Ovary (tissue), 3 donors: ENCODE measurements at regions not wholly inside any gene's neighbourhood (a gene's known extent, or its start where the extent isn't known, plus 50 kb on each side); places are given as distances from the start of the nearest gene placed in this dataset.

Experiments used
- EP300 ChIP-seq: sonication (generic); formaldehyde crosslinking; IDR thresholded peaks from one replicate; pipeline ENCODE4 v1.6.1; 2017; ENCODE audit warnings: antibody characterized with exemption
- TF ChIP-seq, protein P1 (sequence below), 3 donors: fragments of 450-650 bp in 2 of 3; fragments of 200-600 bp in 1 of 3; IDR thresholded peaks; one replicate each; pipeline versions ENCODE4 v1.5.1 to v1.8.0; 2016 to 2022; ENCODE audit warnings: antibody characterized with exemption in 3 of 3, mild to moderate bottlenecking in 1 of 3
- donor health status: DM: no; HTN: no; CAD: no.

DNA sequence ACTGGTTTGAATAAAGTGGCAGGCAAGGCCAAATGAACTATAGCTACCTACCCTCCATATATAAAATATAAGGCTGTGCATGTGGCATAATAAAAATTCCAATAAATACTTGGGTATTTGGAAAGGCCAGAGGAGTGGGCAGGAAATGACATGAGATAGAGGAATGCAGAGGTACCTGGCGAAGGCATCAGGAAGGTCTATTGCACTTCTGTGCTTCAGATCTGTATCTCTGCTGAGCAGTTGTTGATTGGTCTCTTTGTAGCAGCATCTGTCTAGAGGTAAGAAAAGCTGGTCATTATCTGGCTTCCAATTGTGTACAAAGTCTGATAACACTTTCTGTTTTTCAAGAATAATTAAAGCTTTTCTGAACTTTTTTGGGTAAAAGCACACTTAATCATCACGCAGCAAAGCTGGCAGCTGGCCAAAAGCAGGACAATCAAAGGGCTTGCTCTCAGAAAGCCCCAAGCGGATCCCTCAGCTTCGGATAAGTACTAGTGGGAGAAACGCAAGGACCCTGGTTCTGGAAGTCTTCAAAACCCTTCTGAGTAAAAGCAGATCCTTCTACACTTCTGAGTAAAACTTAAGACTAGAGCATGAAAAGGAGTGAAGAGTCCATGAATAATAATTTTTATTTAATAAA, 120.1 kb upstream of the TCF21 start:
- TF ChIP-seq, protein P1, sequence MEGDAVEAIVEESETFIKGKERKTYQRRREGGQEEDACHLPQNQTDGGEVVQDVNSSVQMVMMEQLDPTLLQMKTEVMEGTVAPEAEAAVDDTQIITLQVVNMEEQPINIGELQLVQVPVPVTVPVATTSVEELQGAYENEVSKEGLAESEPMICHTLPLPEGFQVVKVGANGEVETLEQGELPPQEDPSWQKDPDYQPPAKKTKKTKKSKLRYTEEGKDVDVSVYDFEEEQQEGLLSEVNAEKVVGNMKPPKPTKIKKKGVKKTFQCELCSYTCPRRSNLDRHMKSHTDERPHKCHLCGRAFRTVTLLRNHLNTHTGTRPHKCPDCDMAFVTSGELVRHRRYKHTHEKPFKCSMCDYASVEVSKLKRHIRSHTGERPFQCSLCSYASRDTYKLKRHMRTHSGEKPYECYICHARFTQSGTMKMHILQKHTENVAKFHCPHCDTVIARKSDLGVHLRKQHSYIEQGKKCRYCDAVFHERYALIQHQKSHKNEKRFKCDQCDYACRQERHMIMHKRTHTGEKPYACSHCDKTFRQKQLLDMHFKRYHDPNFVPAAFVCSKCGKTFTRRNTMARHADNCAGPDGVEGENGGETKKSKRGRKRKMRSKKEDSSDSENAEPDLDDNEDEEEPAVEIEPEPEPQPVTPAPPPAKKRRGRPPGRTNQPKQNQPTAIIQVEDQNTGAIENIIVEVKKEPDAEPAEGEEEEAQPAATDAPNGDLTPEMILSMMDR (IDR thresholded peaks at IDR 0.05), result no peak
- no peak for TF ChIP-seq EP300
